Lung (tissue), 11 donors: ENCODE measurements at regions not wholly inside any gene's neighbourhood (a gene's known extent, or its start where the extent isn't known, plus 50 kb on each side); places are given as distances from the start of the nearest gene placed in this dataset.

Experiments used
- ATAC-seq: fragments of 200-7000 bp; cut with Tn5 transposase; one replicate; pipeline ENCODE4 v1.9.1; 2020; ENCODE audit warnings: moderate number of reproducible peaks; ENCODE audit not compliant: insufficient read depth, low FRiP score
- DNase-seq, 3 donors: peaks; one replicate each; pipeline ENCODE4 v3.0.0-alpha.2; 2013 to 2017
- H3K27ac ChIP-seq, 2 donors: one replicate each; pipeline ENCODE4 v1.5.1; 2013; ENCODE audit warnings: mild to moderate bottlenecking in 2 of 2, moderate library complexity in 2 of 2, control low read depth in 1 of 2, inconsistent platforms in 1 of 2, low read depth in 1 of 2, low read length in 1 of 2
- H3K27me3 ChIP-seq, 3 donors: one replicate each; pipeline ENCODE4 v1.5.1; 2013; ENCODE audit warnings: low read length in 2 of 3; ENCODE audit not compliant: control insufficient read depth in 3 of 3, insufficient read depth in 3 of 3
- H3K36me3 ChIP-seq, 4 donors: one replicate each; pipeline ENCODE4 v1.5.1; 2013; ENCODE audit warnings: low read length in 4 of 4, mild to moderate bottlenecking in 1 of 4, moderate library complexity in 1 of 4; ENCODE audit not compliant: control insufficient read depth in 4 of 4, insufficient read depth in 4 of 4
- H3K4me1 ChIP-seq, 5 donors: one replicate each; pipeline ENCODE4 v1.5.1; 2013; ENCODE audit warnings: low read length in 5 of 5, mild to moderate bottlenecking in 2 of 5, moderate library complexity in 1 of 5; ENCODE audit not compliant: control insufficient read depth in 5 of 5, insufficient read depth in 5 of 5
- H3K4me3 ChIP-seq: one replicate; pipeline ENCODE4 v1.5.1; 2013; ENCODE audit warnings: mild to moderate bottlenecking, control low read depth, moderate library complexity
- H3K9ac ChIP-seq, 2 donors: one replicate each; pipeline ENCODE4 v1.5.1; 2013; ENCODE audit warnings: low read length in 2 of 2, control low read depth in 1 of 2; ENCODE audit not compliant: insufficient read depth in 1 of 2
- H3K9me3 ChIP-seq, 4 donors: one replicate each; pipeline ENCODE4 v1.5.1; 2013; ENCODE audit warnings: low read length in 3 of 4, mild to moderate bottlenecking in 1 of 4, moderate library complexity in 1 of 4; ENCODE audit not compliant: control insufficient read depth in 4 of 4, insufficient read depth in 3 of 4
- CTCF ChIP-seq: IDR thresholded peaks from 2 replicates; pipeline ENCODE4 v1.5.1; 2012; ENCODE audit warnings: mild to moderate bottlenecking; ENCODE audit errors: control extremely low read depth, extremely low read depth
- WGBS, 2 donors: extraction: QIAGEN DNeasy Blood & Tissue Kit; methylation state at CpG; one replicate each; pipeline ENCODE4 v1.1.7; 2013; 5-methylcytosine and 5-hydroxymethylcytosine counted together
- donor health status: control.
- donor health status: control.
- donor health status: Bipolar disorder and iron deficiency.
- donor health status: healthy.
- donor health status: DM: yes; HTN: yes; CAD: no.

GRCh38 chr16:87195161-87195560 is 122.0 kb downstream of the C16orf95 start:
- WGBS, 2 donors = 82 to 83% methylated on average over 6 of the region's 6 CpGs

GRCh38 chr16:87196231-87196630 is 121.0 kb downstream of the C16orf95 start:
- no peak overlapping the region for H3K27ac ChIP-seq
- H3K4me3 ChIP-seq = no peak overlapping the region
- no peak overlapping the region for H3K9ac ChIP-seq
- DNase-seq (no peak), ATAC-seq (no peak)
- no peak for TF ChIP-seq CTCF
- no peaks in the 10 kb centered on the region for H3K36me3 ChIP-seq
- H3K9me3 ChIP-seq = no peaks in the 10 kb centered on the region
- 89 to 90% methylated on average over 11 of the region's 11 CpGs for WGBS, 2 donors
- H3K4me1 ChIP-seq = peaks cover 0 to 11% (median 7%) of the 10 kb centered on the region in 5 donors
- H3K27me3 ChIP-seq = no peaks in the 10 kb centered on the region

More at GRCh38 chr16:87195161-87195560, 122.0 kb downstream of the C16orf95 start:
- no peak for TF ChIP-seq CTCF
- Histone ChIP-seq H3K4me1 (peaks cover 0 to 11% (median 7%) of the 10 kb centered on the region in 5 donors), H3K27ac (no peak overlapping the region), H3K4me3 (no peak overlapping the region), H3K27me3 (no peaks in the 10 kb centered on the region), H3K9ac (no peak overlapping the region), H3K9me3 (peaks cover 0 to 5% (median 2%) of the 10 kb centered on the region in 4 donors), H3K36me3 (no peaks in the 10 kb centered on the region)
- ATAC-seq = no peak
- DNase-seq = no peak

GRCh38 chr16:87196661-87197060 is 120.5 kb downstream of the C16orf95 start:
- ATAC-seq = no peak

More at GRCh38 chr16:87196661-87197060, 120.5 kb downstream of the C16orf95 start:
- Histone ChIP-seq H3K27me3 (no peaks in the 10 kb centered on the region), H3K36me3 (no peaks in the 10 kb centered on the region), H3K9me3 (no peaks in the 10 kb centered on the region), H3K9ac (no peak overlapping the region), H3K4me3 (no peak overlapping the region), H3K4me1 (peaks cover 0 to 11% (median 7%) of the 10 kb centered on the region in 5 donors), H3K27ac (no peak overlapping the region)
- no peak for DNase-seq
- TF ChIP-seq CTCF = no peak
- 28 to 53% methylated on average over 2 of the region's 2 CpGs for WGBS, 2 donors
